RWPE2 (cell line): ENCODE measurements at regions not wholly inside any gene's neighbourhood (a gene's known extent, or its start where the extent isn't known, plus 50 kb on each side); places are given as distances from the start of the nearest gene placed in this dataset.

Experiments used
- ATAC-seq: fragments of 200-7000 bp; cut with Tn5 transposase; 3 replicates; pipeline ENCODE4 v1.9.1; 2021; ENCODE audit warnings: low read depth
- DNase-seq: peaks from one replicate; pipeline ENCODE4 v3.0.0-alpha.2; 2020; ENCODE audit warnings: low spot score
- H3K27ac ChIP-seq: fragments of 450-650 bp; 2 replicates; pipeline ENCODE4 v1.5.1; 2017; ENCODE audit warnings: mild to moderate bottlenecking; ENCODE audit not compliant: poor library complexity, severe bottlenecking
- H3K27me3 ChIP-seq: fragments of 250-450 bp; sonication (Bioruptor Pico); 2 replicates; pipeline ENCODE4 v1.5.1; 2021; ENCODE audit warnings: mild to moderate bottlenecking, moderate library complexity; ENCODE audit not compliant: insufficient read depth, poor library complexity, severe bottlenecking
- H3K36me3 ChIP-seq: fragments of 250-450 bp; sonication (Bioruptor Pico); 2 replicates; pipeline ENCODE4 v1.5.1; 2020; ENCODE audit warnings: low read depth, mild to moderate bottlenecking, moderate library complexity
- H3K4me1 ChIP-seq: fragments of 250-450 bp; sonication (Bioruptor Pico); 2 replicates; pipeline ENCODE4 v1.5.1; 2021; ENCODE audit warnings: mild to moderate bottlenecking, moderate library complexity; ENCODE audit not compliant: insufficient read depth, poor library complexity, severe bottlenecking
- H3K4me3 ChIP-seq: fragments of 250-450 bp; sonication (Bioruptor Pico); 2 replicates; pipeline ENCODE4 v1.5.1; 2021; ENCODE audit warnings: mild to moderate bottlenecking, moderate library complexity; ENCODE audit not compliant: severe bottlenecking
- H3K9me3 ChIP-seq: fragments of 250-450 bp; sonication (Bioruptor Pico); 2 replicates; pipeline ENCODE4 v1.5.1; 2021; ENCODE audit warnings: mild to moderate bottlenecking, moderate library complexity; ENCODE audit not compliant: severe bottlenecking
- CTCF ChIP-seq: fragments of 450-650 bp; IDR thresholded peaks from one replicate; pipeline ENCODE4 v1.5.1; 2017; ENCODE audit warnings: mild to moderate bottlenecking, moderate library complexity; ENCODE audit not compliant: poor library complexity, severe bottlenecking

- Histone ChIP-seq H3K4me3 (no peak overlapping the region), H3K9me3 (no peaks in the 10 kb centered on the region), H3K27ac (no peak overlapping the region), H3K27me3 (no peaks in the 10 kb centered on the region), H3K36me3 (no peaks in the 10 kb centered on the region), H3K4me1 (no peaks in the 10 kb centered on the region)
- no peak for DNase-seq
- ATAC-seq = no peak
- TF ChIP-seq CTCF = no peak
Observed at GRCh38 chr17:12429116-12429515, 236.6 kb upstream of the MYOCD start.

GRCh38 chr17:12431188-12431587 lies 234.5 kb upstream of the MYOCD start:
- Histone ChIP-seq H3K36me3 (no peaks in the 10 kb centered on the region), H3K4me1 (no peaks in the 10 kb centered on the region), H3K27me3 (no peaks in the 10 kb centered on the region), H3K4me3 (no peak overlapping the region), H3K27ac (no peak overlapping the region), H3K9me3 (no peaks in the 10 kb centered on the region)
- ATAC-seq (no peak), DNase-seq (no peak)
- no peak for TF ChIP-seq CTCF

GRCh38 chr17:12438212-12438611 lies 227.5 kb upstream of the MYOCD start:
- ATAC-seq (no peak), DNase-seq (no peak)
- Histone ChIP-seq H3K27me3 (no peaks in the 10 kb centered on the region), H3K27ac (no peak overlapping the region), H3K36me3 (no peaks in the 10 kb centered on the region), H3K9me3 (no peaks in the 10 kb centered on the region), H3K4me1 (no peaks in the 10 kb centered on the region), H3K4me3 (no peak overlapping the region)
- TF ChIP-seq CTCF = no peak

- H3K4me1 ChIP-seq = no peaks in the 10 kb centered on the region
- H3K4me3 ChIP-seq = no peak overlapping the region
- DNase-seq (no peak), ATAC-seq (no peak)
- H3K9me3 ChIP-seq = no peaks in the 10 kb centered on the region
- H3K27me3 ChIP-seq = no peaks in the 10 kb centered on the region
- H3K27ac ChIP-seq = no peak overlapping the region
- H3K36me3 ChIP-seq = no peaks in the 10 kb centered on the region
- TF ChIP-seq CTCF = no peak
Observed at GRCh38 chr17:12438813-12439586, 226.7 kb upstream of the MYOCD start.

GRCh38 chr17:12445331-12445730 lies 220.4 kb upstream of the MYOCD start:
- ATAC-seq (no peak), DNase-seq (no peak)
- Histone ChIP-seq H3K9me3 (no peaks in the 10 kb centered on the region), H3K27ac (no peak overlapping the region), H3K4me3 (no peak overlapping the region), H3K36me3 (no peaks in the 10 kb centered on the region), H3K4me1 (no peaks in the 10 kb centered on the region), H3K27me3 (no peaks in the 10 kb centered on the region)
- TF ChIP-seq CTCF = no peak
